K562 (cell line): ENCODE measurements at regions not wholly inside any gene's neighbourhood (a gene's known extent, or its start where the extent isn't known, plus 50 kb on each side); places are given as distances from the start of the nearest gene placed in this dataset.
"Not testable (repeated sequence)": the region's sequence is repeated elsewhere in the genome, so short reads cannot be mapped to it uniquely, and the experiment has no call there.

Source experiments
- ATAC-seq: fragments of 200-7000 bp; cut with Tn5 transposase; 3 replicates; pipeline ENCODE4 v1.9.1; 2020; ENCODE audit warnings: moderate library complexity
- BruUV-seq: library from RNA; stranded (reverse); fragments of 400-500 nt; replicated peaks from 2 replicates; lab custom pipeline; 2021; lab: Mats Ljungman, UMichigan
- CTCF ChIA-PET: fragments of 300-600 bp; formaldehyde crosslinking; extraction: SDS; loops from one replicate; lab custom pipeline; 2021; ENCODE audit warnings: low intra/inter-chr PET ratio; lab: Yijun Ruan, JAX
- POLR2A ChIA-PET: fragments of 300-600, 350-650 bp; sonication (Branson Sonifier 250); formaldehyde crosslinking; extraction: SDS; loops from one replicate; lab custom pipeline; 2021; ENCODE audit warnings: antibody characterized with exemption, inconsistent platforms; lab: Yijun Ruan, JAX
- DNase-seq, 4 experiments: peaks; one replicate each; pipeline versions ENCODE4 v3.0.0 to v3.0.0-alpha.2; 2011 to 2018; ENCODE audit warnings: low spot score in 3 of 4, mixed read lengths in 3 of 4; ENCODE audit errors: extremely low read depth in 1 of 4
- FAIRE-seq: peaks from 2 replicates; lab custom pipeline; 2011; peaks lifted over from hg19 to GRCh38; lab: Jason Lieb, UNC
- H2AFZ ChIP-seq: 2 replicates; pipeline ENCODE4 v1.6.0; 2011; ENCODE audit warnings: low read depth, low read length, control low read depth, inconsistent platforms
- H3K27ac ChIP-seq: fragments of 200-600 bp; 3 replicates; pipeline ENCODE4 v1.8.0; 2011; ENCODE audit warnings: low read depth, mild to moderate bottlenecking, control low read depth, inconsistent platforms, low read length, moderate library complexity, mixed read lengths; ENCODE audit errors: extremely low read depth
- H3K27me3 ChIP-seq, 2 experiments: fragments of 300-600 bp in 1 of 2; 2 replicates in 1 of 2; 3 replicates in 1 of 2; pipeline versions ENCODE4 v1.6.0 to v1.8.0; 2011; ENCODE audit warnings: inconsistent platforms in 2 of 2, low read length in 2 of 2, mild to moderate bottlenecking in 1 of 2, mixed read lengths in 1 of 2, moderate library complexity in 1 of 2; ENCODE audit not compliant: control insufficient read depth in 2 of 2, insufficient read depth in 2 of 2
- H3K36me3 ChIP-seq: fragments of 300-600 bp; 3 replicates; pipeline ENCODE4 v1.8.0; 2011; ENCODE audit warnings: mild to moderate bottlenecking, low read length, inconsistent platforms; ENCODE audit not compliant: control insufficient read depth, insufficient read depth
- H3K4me1 ChIP-seq, 2 experiments: fragments of 200-600 bp in 1 of 2; replicated peaks in 1 of 2; 2 replicates in 1 of 2; 3 replicates in 1 of 2; pipeline versions ENCODE4 v1.5.1 to v1.8.0; 2011; ENCODE audit warnings: inconsistent platforms in 2 of 2, low read length in 2 of 2, mild to moderate bottlenecking in 1 of 2, mixed read lengths in 1 of 2, moderate library complexity in 1 of 2; ENCODE audit not compliant: control insufficient read depth in 2 of 2, insufficient read depth in 2 of 2
- H3K4me2 ChIP-seq: 2 replicates; pipeline ENCODE4 v1.6.1; 2011; ENCODE audit warnings: low read length, control low read depth, inconsistent platforms, mixed read lengths; ENCODE audit not compliant: insufficient read depth
- H3K4me3 ChIP-seq: fragments of 200-600 bp; sonication (generic), shearing (Covaris generic); 2 replicates; pipeline ENCODE4 v1.5.1; 2016; ENCODE audit warnings: control low read depth, inconsistent platforms
- H3K79me2 ChIP-seq: fragments of 200-600 bp; 3 replicates; pipeline ENCODE4 v1.8.0; 2011; ENCODE audit warnings: low read length, inconsistent platforms; ENCODE audit not compliant: control insufficient read depth, insufficient read depth
- H3K9ac ChIP-seq, 2 experiments: 2 replicates each; pipeline versions ENCODE4 v1.6.0 to v1.6.1; 2011; ENCODE audit warnings: low read depth in 2 of 2, low read length in 2 of 2, control low read depth in 1 of 2, inconsistent platforms in 1 of 2, mild to moderate bottlenecking in 1 of 2, mixed read lengths in 1 of 2; ENCODE audit not compliant: insufficient read depth in 1 of 2
- H3K9me1 ChIP-seq: one replicate; pipeline ENCODE4 v1.6.0; 2011; ENCODE audit warnings: inconsistent platforms, mild to moderate bottlenecking, low read length, moderate library complexity; ENCODE audit not compliant: control insufficient read depth, insufficient read depth
- H3K9me3 ChIP-seq: replicated peaks from 2 replicates; pipeline ENCODE4 v1.5.1; 2011; ENCODE audit warnings: low read depth, low read length, inconsistent platforms; ENCODE audit not compliant: control insufficient read depth, insufficient read depth
- H4K20me1 ChIP-seq: replicated peaks from 2 replicates; pipeline ENCODE4 v1.6.1; 2011; ENCODE audit warnings: low read length, inconsistent platforms, mixed read lengths; ENCODE audit not compliant: control insufficient read depth, insufficient read depth
- BCL6 ChIP-seq: fragments of 250-450 bp; sonication (Bioruptor Pico); IDR thresholded peaks from 2 replicates; pipeline ENCODE4 v1.4.0; 2020
- DDX20 ChIP-seq: fragments of 450-650 bp; IDR thresholded peaks from 2 replicates; pipeline ENCODE4 v1.6.1; 2016; ENCODE audit warnings: missing genetic modification characterization, low read depth, mild to moderate bottlenecking, missing compliant biosample characterization, moderate library complexity
- GMEB1 ChIP-seq: fragments of 250-450 bp; sonication (Bioruptor Pico); IDR thresholded peaks from 2 replicates; pipeline ENCODE4 v1.4.0; 2020; ENCODE audit warnings: mild to moderate bottlenecking
- HSF4 ChIP-seq: fragments of 250-450 bp; sonication (Bioruptor Pico); IDR thresholded peaks from 2 replicates; pipeline ENCODE4 v2.1.2; 2022; ENCODE audit warnings: mild to moderate bottlenecking, moderate library complexity, borderline replicate concordance
- TOE1 ChIP-seq, 2 experiments: fragments of 450-650 bp in 1 of 2; sonication (generic) in 1 of 2; formaldehyde crosslinking in 1 of 2; IDR thresholded peaks; 2 replicates each; pipeline versions ENCODE4 v1.7.1 to v1.8.0; 2016 to 2022; ENCODE audit warnings: borderline replicate concordance in 2 of 2, mild to moderate bottlenecking in 2 of 2, antibody characterized with exemption in 1 of 2, inconsistent platforms in 1 of 2, low read depth in 1 of 2, missing genetic modification reagents in 1 of 2, moderate library complexity in 1 of 2
- XRCC5 ChIP-seq: fragments of 200-400 bp; formaldehyde crosslinking; IDR thresholded peaks from 2 replicates; pipeline ENCODE4 v1.6.1; 2017; ENCODE audit warnings: low read depth, mild to moderate bottlenecking, low read length
- ZBTB7A ChIP-seq: IDR thresholded peaks from 2 replicates; pipeline ENCODE4 v1.6.1; 2011; ENCODE audit warnings: low read depth, mild to moderate bottlenecking, low read length, moderate library complexity, borderline replicate concordance; ENCODE audit not compliant: control insufficient read depth
- ZC3H8 ChIP-seq: fragments of 450-650 bp; IDR thresholded peaks from 2 replicates; pipeline ENCODE4 v1.6.1; 2017
- ZHX1 ChIP-seq: fragments of 150-350 bp; conservative IDR thresholded peaks from 2 replicates; pipeline ENCODE4 v1.6.1; 2014; ENCODE audit warnings: low read length
- ZNF668 ChIP-seq: fragments of 250-450 bp; sonication (Bioruptor Pico); IDR thresholded peaks from 2 replicates; pipeline ENCODE4 v1.8.0; 2022; ENCODE audit warnings: mild to moderate bottlenecking, inconsistent platforms
- WGBS: fragments of 100-300 bp; shearing (Covaris generic); methylation state at CpG from one replicate; pipeline ENCODE4 v1.1.6; 2016; ENCODE audit warnings: low coverage, mixed read lengths; ENCODE audit not compliant: insufficient coverage; ENCODE audit errors: missing lambda C conversion rate; 5-methylcytosine and 5-hydroxymethylcytosine counted together
- in situ Hi-C: fragments of 300-500 bp; cut with MboI; formaldehyde crosslinking; loops from 4 replicates; pipeline ENCODE4 v1.15.0; 2018; ENCODE audit warnings: inconsistent platforms, mixed read lengths
- intact Hi-C: fragments of 100-400 bp; cut with micrococcal nuclease; formaldehyde crosslinking; loops from 2 replicates; pipeline ENCODE4 v1.14.2; 2022
- TF ChIP-seq, protein P1 (sequence below): fragments of 250-450 bp; sonication (Bioruptor Pico); IDR thresholded peaks from 2 replicates; pipeline ENCODE4 v1.8.0; 2021; ENCODE audit warnings: moderate library complexity, mild to moderate bottlenecking, inconsistent platforms

- intact Hi-C loops = no loop called here
- Histone ChIP-seq H3K79me2 (no peaks in the 10 kb centered on the region), H3K9ac (no peak overlapping the region), H3K4me2 (no peak overlapping the region), H3K9me1 (no peaks in the 10 kb centered on the region), H4K20me1 (no peaks in the 10 kb centered on the region), H3K4me3 (no peak overlapping the region), H2AFZ (no peak overlapping the region), H3K27me3 (no peaks in the 10 kb centered on the region), H3K9me3 (no peaks in the 10 kb centered on the region), H3K36me3 (no peaks in the 10 kb centered on the region), H3K4me1 (no peaks in the 10 kb centered on the region), H3K27ac (no peak overlapping the region)
- no TSS peak for BruUV-seq
- ATAC-seq = no peak
- POLR2A ChIA-PET = no interaction called here
- no peak for DNase-seq
- no peak for FAIRE-seq
- CTCF ChIA-PET = no interaction called here
- in situ Hi-C loops = no loop called here
- WGBS = 0% methylated on average over 1 of the region's 1 CpG
- TF ChIP-seq ZBTB7A = no peak
- TF ChIP-seq DDX20 = no peak
- TF ChIP-seq, protein P1, sequence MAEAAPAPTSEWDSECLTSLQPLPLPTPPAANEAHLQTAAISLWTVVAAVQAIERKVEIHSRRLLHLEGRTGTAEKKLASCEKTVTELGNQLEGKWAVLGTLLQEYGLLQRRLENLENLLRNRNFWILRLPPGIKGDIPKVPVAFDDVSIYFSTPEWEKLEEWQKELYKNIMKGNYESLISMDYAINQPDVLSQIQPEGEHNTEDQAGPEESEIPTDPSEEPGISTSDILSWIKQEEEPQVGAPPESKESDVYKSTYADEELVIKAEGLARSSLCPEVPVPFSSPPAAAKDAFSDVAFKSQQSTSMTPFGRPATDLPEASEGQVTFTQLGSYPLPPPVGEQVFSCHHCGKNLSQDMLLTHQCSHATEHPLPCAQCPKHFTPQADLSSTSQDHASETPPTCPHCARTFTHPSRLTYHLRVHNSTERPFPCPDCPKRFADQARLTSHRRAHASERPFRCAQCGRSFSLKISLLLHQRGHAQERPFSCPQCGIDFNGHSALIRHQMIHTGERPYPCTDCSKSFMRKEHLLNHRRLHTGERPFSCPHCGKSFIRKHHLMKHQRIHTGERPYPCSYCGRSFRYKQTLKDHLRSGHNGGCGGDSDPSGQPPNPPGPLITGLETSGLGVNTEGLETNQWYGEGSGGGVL (CRISPR knock-in tag) = no peak
- TF ChIP-seq ZC3H8 = no peak
- TF ChIP-seq TOE1 (IDR thresholded peaks at IDR 0.05; ENCODE audit: borderline replicate concordance) = no peak
- TF ChIP-seq TOE1 (CRISPR knock-in tag; IDR thresholded peaks at IDR 0.05; ENCODE audit: borderline replicate concordance, low read depth) = no peak
- TF ChIP-seq XRCC5 = no peak
- TF ChIP-seq ZNF668 (CRISPR knock-in tag) = no peak
- TF ChIP-seq GMEB1 (CRISPR knock-in tag) = no peak
- no peak for TF ChIP-seq ZHX1
- TF ChIP-seq BCL6 (CRISPR knock-in tag) = no peak
- TF ChIP-seq HSF4 = no peak
Observed at GRCh38 chr2:18045230-18045629, 166.8 kb downstream of the KCNS3 start.

DNA sequence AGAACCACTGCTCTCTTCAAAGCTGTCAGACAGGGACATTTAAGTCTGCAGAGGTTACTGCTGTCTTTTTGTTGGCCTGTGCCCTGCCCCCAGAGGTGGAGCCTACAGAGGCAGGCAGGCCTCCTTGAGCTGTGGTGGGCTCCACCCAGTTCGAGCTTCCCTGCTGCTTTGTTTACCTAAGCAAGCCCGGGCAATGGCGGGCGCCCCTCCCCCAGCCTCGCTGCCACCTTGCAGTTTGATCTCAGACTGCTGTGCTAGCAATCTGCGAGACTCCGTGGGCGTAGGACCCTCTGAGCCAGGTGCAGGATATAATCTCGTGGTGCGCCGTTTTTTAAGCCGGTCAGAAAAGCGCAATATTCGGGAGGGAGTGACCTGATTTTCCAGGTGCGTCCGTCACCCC lies 138.9 kb downstream of the KCNS3 start:
- H4K20me1 ChIP-seq, H3K27me3 ChIP-seq, H3K4me3 ChIP-seq, H3K9me3 ChIP-seq, BruUV-seq, intact Hi-C loops, H3K9ac ChIP-seq, H3K9me1 ChIP-seq, CTCF ChIA-PET, H3K4me2 ChIP-seq, DNase-seq, ATAC-seq, POLR2A ChIA-PET, H2AFZ ChIP-seq, H3K79me2 ChIP-seq, H3K36me3 ChIP-seq, H3K4me1 ChIP-seq, in situ Hi-C loops, FAIRE-seq, H3K27ac ChIP-seq: not testable (repeated sequence)
- 19% methylated on average over 4 of the region's 16 CpGs for WGBS
